PC-9 (cell line): ENCODE measurements at regions not wholly inside any gene's neighbourhood (a gene's known extent, or its start where the extent isn't known, plus 50 kb on each side); places are given as distances from the start of the nearest gene placed in this dataset.

ENCODE experiments used
- EZH2 ChIP-seq: fragments of 200-600 bp; sonication (generic); IDR thresholded peaks from 2 replicates; pipeline ENCODE4 v1.8.0; 2017; ENCODE audit warnings: antibody characterized with exemption, low read depth
- TF ChIP-seq, protein P1 (sequence below): fragments of 200-600 bp; sonication (generic); conservative IDR thresholded peaks from 2 replicates; pipeline ENCODE4 v1.6.1; 2017; ENCODE audit warnings: mixed run types, antibody characterized with exemption, mild to moderate bottlenecking, moderate library complexity

DNA sequence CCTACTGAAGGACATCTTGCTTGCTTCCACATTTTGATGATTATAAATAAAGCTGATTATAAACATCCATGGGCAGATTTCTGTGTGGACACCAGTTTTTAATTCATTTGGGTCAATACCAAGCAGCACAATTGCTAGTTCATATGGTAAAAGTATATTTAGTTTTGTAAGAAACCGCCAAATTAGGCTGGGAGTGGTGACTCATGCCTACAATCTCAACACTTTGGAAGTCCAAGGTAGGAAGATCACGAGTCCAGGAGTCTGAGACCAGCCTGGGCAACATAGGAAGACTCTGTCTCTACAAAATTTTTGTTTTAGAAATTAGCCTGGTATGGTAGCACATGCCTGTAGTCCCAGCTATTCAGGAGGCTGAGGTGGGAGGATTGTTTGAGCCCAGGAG is 52.6 kb upstream of the ABHD2 start:
- TF ChIP-seq, protein P1, sequence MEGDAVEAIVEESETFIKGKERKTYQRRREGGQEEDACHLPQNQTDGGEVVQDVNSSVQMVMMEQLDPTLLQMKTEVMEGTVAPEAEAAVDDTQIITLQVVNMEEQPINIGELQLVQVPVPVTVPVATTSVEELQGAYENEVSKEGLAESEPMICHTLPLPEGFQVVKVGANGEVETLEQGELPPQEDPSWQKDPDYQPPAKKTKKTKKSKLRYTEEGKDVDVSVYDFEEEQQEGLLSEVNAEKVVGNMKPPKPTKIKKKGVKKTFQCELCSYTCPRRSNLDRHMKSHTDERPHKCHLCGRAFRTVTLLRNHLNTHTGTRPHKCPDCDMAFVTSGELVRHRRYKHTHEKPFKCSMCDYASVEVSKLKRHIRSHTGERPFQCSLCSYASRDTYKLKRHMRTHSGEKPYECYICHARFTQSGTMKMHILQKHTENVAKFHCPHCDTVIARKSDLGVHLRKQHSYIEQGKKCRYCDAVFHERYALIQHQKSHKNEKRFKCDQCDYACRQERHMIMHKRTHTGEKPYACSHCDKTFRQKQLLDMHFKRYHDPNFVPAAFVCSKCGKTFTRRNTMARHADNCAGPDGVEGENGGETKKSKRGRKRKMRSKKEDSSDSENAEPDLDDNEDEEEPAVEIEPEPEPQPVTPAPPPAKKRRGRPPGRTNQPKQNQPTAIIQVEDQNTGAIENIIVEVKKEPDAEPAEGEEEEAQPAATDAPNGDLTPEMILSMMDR, result no peak
- no peak for TF ChIP-seq EZH2
